Endothelial cell of umbilical vein (primary cell): ENCODE measurements at regions not wholly inside any gene's neighbourhood (a gene's known extent, or its start where the extent isn't known, plus 50 kb on each side); places are given as distances from the start of the nearest gene placed in this dataset.

Experiments used
- CTCF ChIP-seq, 2 donors: IDR thresholded peaks; 1 replicate in 1 of 2; 2 replicates in 1 of 2; pipeline ENCODE4 v1.5.1; 2011; ENCODE audit warnings: low read length in 2 of 2, mild to moderate bottlenecking in 2 of 2, moderate library complexity in 2 of 2, control low read depth in 1 of 2, inconsistent platforms in 1 of 2, low read depth in 1 of 2; ENCODE audit not compliant: insufficient read depth in 1 of 2; ENCODE audit errors: extremely low read depth in 1 of 2
- POLR2A ChIP-seq: IDR thresholded peaks from 2 replicates; pipeline ENCODE4 v1.6.1; 2012; ENCODE audit warnings: low read depth, mild to moderate bottlenecking, control low read depth, low read length

- TF ChIP-seq POLR2A, result no peak
- no peak for TF ChIP-seq CTCF (IDR thresholded peaks at IDR 0.05; ENCODE audit: extremely low read depth in 1 of 2, insufficient read depth in 1 of 2, low read depth in 1 of 2, low read length in 2 of 2)
Measured at GRCh38 chr18:22355598-22355997, 62.1 kb downstream of the CTAGE1 start.
